ENCODE measurements at regions not wholly inside any gene's neighbourhood (a gene's known extent, or its start where the extent isn't known, plus 50 kb on each side); places are given as distances from the start of the nearest gene placed in this dataset.

GRCh38 chr5:174159327-174160114 is 114.0 kb downstream of the NSG2 start:
- DNase-seq (ENCODE audit: low spot score): no peak

- DNase-seq (ENCODE audit: low spot score): no peak
These were observed 119.9 kb downstream of the NSG2 start for GRCh38 chr5:174165406-174165805.

GRCh38 chr5:174166231-174167079 is 120.9 kb downstream of the NSG2 start:
- DNase-seq (ENCODE audit: low spot score): no peak

- DNase-seq (ENCODE audit: low spot score): no peak
These were observed 121.8 kb downstream of the NSG2 start for GRCh38 chr5:174167080-174167910.

- DNase-seq (ENCODE audit: low spot score): no peak
These were observed 126.6 kb downstream of the NSG2 start for GRCh38 chr5:174172152-174172551.

- DNase-seq (ENCODE audit: low spot score): no peak
These were observed 127.1 kb downstream of the NSG2 start for GRCh38 chr5:174172566-174172965.

GRCh38 chr5:174173766-174174165 is 128.3 kb downstream of the NSG2 start:
- DNase-seq (ENCODE audit: low spot score): no peak

GRCh38 chr5:174175716-174176268 is 130.3 kb downstream of the NSG2 start:
- DNase-seq (ENCODE audit: low spot score): no peak

GRCh38 chr5:174176511-174176910 is 131.0 kb downstream of the NSG2 start:
- no peak for DNase-seq (ENCODE audit: low spot score)

- DNase-seq (ENCODE audit: low spot score): no peak
These were observed 132.0 kb downstream of the NSG2 start for GRCh38 chr5:174177531-174177930.

- DNase-seq (ENCODE audit: low spot score): peak; percentile 80
These were observed 132.6 kb downstream of the NSG2 start for GRCh38 chr5:174177976-174178605.

- DNase-seq (ENCODE audit: low spot score): no peak
These were observed 135.1 kb downstream of the NSG2 start for GRCh38 chr5:174180639-174181038.

- no peak for DNase-seq (ENCODE audit: low spot score)
These were observed 136.6 kb downstream of the NSG2 start for GRCh38 chr5:174182111-174182510.

- no peak for DNase-seq (ENCODE audit: low spot score)
These were observed 138.2 kb downstream of the NSG2 start for GRCh38 chr5:174183701-174184100.

- DNase-seq (ENCODE audit: low spot score): no peak
These were observed 140.0 kb downstream of the NSG2 start for GRCh38 chr5:174185506-174185905.

- DNase-seq (ENCODE audit: low spot score): no peak
These were observed 140.7 kb downstream of the NSG2 start for GRCh38 chr5:174186096-174186695.

GRCh38 chr5:174187001-174187400 is 141.5 kb downstream of the NSG2 start:
- DNase-seq (ENCODE audit: low spot score): no peak

GRCh38 chr5:174187481-174187880 is 142.0 kb downstream of the NSG2 start:
- DNase-seq (ENCODE audit: low spot score): no peak

GRCh38 chr5:174188295-174188694 is 142.8 kb downstream of the NSG2 start:
- peak; percentile 14 for DNase-seq (ENCODE audit: low spot score)

- peak; percentile 84 for DNase-seq (ENCODE audit: low spot score)
These were observed 144.4 kb downstream of the NSG2 start for GRCh38 chr5:174189654-174190541.

Data from mucosa of gallbladder (tissue), 1 donor.